Stimulated activated memory B cell treated with anti-CD40 and anti-IgM and Interleukin-4, amounts not matched to agents 10 μg/mL and 1 μg/mL and 100 μg/mL, for 72 hours (primary cell): ENCODE measurements at regions not wholly inside any gene's neighbourhood (a gene's known extent, or its start where the extent isn't known, plus 50 kb on each side); places are given as distances from the start of the nearest gene placed in this dataset.
"Not testable (repeated sequence)": the region's sequence is repeated elsewhere in the genome, so short reads cannot be mapped to it uniquely, and the experiment has no call there.

Experiments
- ATAC-seq: fragments of 150-1000 bp; cut with Tn5 transposase; 2 replicates; pipeline ENCODE4 v1.10.0; 2021
- H3K27ac Mint-ChIP-seq: one replicate; pipeline ENCODE4 v1.8.0; 2022; ENCODE audit warnings: mild to moderate bottlenecking, mixed read lengths
- H3K27me3 Mint-ChIP-seq: one replicate; pipeline ENCODE4 v1.8.0; 2022; ENCODE audit warnings: mixed read lengths
- H3K36me3 Mint-ChIP-seq: one replicate; pipeline ENCODE4 v1.8.0; 2022; ENCODE audit warnings: mixed read lengths
- H3K4me1 Mint-ChIP-seq: one replicate; pipeline ENCODE4 v1.8.0; 2022; ENCODE audit warnings: mixed read lengths
- H3K4me3 Mint-ChIP-seq: one replicate; pipeline ENCODE4 v1.8.0; 2022; ENCODE audit warnings: mild to moderate bottlenecking, moderate library complexity, mixed read lengths
- H3K9me3 Mint-ChIP-seq: one replicate; pipeline ENCODE4 v1.8.0; 2022; ENCODE audit warnings: mixed read lengths

GRCh38 chr18:56505971-56506370 lies 132.4 kb downstream of the TXNL1 start:
- H3K27me3 Mint-ChIP-seq, result no peaks in the 10 kb centered on the region
- H3K4me3 Mint-ChIP-seq, result no peak overlapping the region
- no peaks in the 10 kb centered on the region for H3K4me1 Mint-ChIP-seq
- H3K36me3 Mint-ChIP-seq, result no peaks in the 10 kb centered on the region
- H3K9me3 Mint-ChIP-seq, result no peaks in the 10 kb centered on the region
- ATAC-seq, result no peak
- no peak overlapping the region for H3K27ac Mint-ChIP-seq

DNA sequence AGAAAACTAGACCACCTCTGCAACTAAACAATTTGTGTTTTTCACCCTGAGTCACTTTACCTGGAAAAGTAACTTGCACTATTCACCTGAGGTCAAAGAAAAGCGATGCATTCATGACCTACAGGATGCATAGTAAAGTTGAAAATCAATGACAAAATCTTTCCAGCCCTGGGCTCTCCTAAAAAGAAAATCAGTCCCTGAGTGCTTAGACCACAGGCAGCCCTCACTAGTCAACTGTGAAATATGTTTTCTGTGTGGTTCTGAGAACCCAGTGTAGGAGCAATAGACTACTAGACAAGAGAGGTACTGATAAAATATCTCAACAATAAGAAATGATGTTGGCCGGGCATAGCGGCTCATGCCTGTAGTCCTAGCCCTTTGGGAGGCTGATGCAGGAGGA lies 133.1 kb downstream of the TXNL1 start:
- Mint-ChIP-seq H3K4me3 (no peak overlapping the region), H3K4me1 (no peaks in the 10 kb centered on the region), H3K27ac (no peak overlapping the region), H3K9me3 (no peaks in the 10 kb centered on the region), H3K36me3 (no peaks in the 10 kb centered on the region), H3K27me3 (no peaks in the 10 kb centered on the region)
- ATAC-seq, result no peak

- no peak for ATAC-seq
- Mint-ChIP-seq H3K27me3 (no peaks in the 10 kb centered on the region), H3K4me3 (no peak overlapping the region), H3K36me3 (no peaks in the 10 kb centered on the region), H3K9me3 (no peaks in the 10 kb centered on the region), H3K4me1 (no peaks in the 10 kb centered on the region), H3K27ac (no peak overlapping the region)
Measured at GRCh38 chr18:56501896-56502295, 136.5 kb downstream of the TXNL1 start.

GRCh38 chr18:56495884-56496283 lies 142.5 kb downstream of the TXNL1 start:
- Mint-ChIP-seq H3K27me3 (peaks cover 22% of the 10 kb centered on the region), H3K4me1 (no peaks in the 10 kb centered on the region), H3K36me3 (no peaks in the 10 kb centered on the region), H3K9me3 (peaks cover 2% of the 10 kb centered on the region), H3K27ac (no peak overlapping the region), H3K4me3 (no peak overlapping the region)
- ATAC-seq, result no peak

DNA sequence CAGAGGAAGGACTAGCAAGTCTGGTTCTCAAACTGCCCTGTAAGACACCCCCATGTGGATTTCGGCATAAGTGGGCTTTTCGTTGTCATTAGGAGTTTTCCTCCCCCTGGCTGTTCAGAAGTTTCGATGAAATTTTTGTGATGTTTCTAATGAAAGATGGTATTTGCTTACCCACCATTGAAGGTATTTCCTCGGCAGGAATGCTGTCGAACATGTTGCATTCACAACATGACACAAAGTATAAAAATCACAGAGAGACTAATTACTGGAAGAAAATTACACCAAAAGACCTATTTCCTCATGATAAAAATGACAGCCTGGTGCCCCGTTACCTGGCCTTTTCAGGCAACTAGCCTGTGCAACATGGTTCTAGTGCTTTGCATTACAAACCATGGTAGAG lies 144.9 kb downstream of the TXNL1 start:
- Mint-ChIP-seq H3K4me3 (no peak overlapping the region), H3K27ac (no peak overlapping the region), H3K4me1 (no peaks in the 10 kb centered on the region), H3K27me3 (peaks cover 22% of the 10 kb centered on the region), H3K36me3 (no peaks in the 10 kb centered on the region), H3K9me3 (peaks cover 2% of the 10 kb centered on the region)
- no peak for ATAC-seq

GRCh38 chr18:56492136-56492535 lies 146.3 kb downstream of the TXNL1 start:
- H3K4me3 Mint-ChIP-seq, result no peak overlapping the region
- no peak overlapping the region for H3K27ac Mint-ChIP-seq
- H3K4me1 Mint-ChIP-seq, result no peaks in the 10 kb centered on the region
- H3K27me3 Mint-ChIP-seq, result peaks cover 22% of the 10 kb centered on the region
- H3K9me3 Mint-ChIP-seq, result peaks cover 2% of the 10 kb centered on the region
- ATAC-seq, result no peak
- no peaks in the 10 kb centered on the region for H3K36me3 Mint-ChIP-seq

- Mint-ChIP-seq H3K27ac (no peak overlapping the region), H3K9me3 (no peaks in the 10 kb centered on the region), H3K4me1 (no peaks in the 10 kb centered on the region), H3K27me3 (peaks cover 14% of the 10 kb centered on the region), H3K36me3 (no peaks in the 10 kb centered on the region), H3K4me3 (no peak overlapping the region)
- no peak for ATAC-seq
Measured at GRCh38 chr18:56490942-56491341, 147.4 kb downstream of the TXNL1 start.

DNA sequence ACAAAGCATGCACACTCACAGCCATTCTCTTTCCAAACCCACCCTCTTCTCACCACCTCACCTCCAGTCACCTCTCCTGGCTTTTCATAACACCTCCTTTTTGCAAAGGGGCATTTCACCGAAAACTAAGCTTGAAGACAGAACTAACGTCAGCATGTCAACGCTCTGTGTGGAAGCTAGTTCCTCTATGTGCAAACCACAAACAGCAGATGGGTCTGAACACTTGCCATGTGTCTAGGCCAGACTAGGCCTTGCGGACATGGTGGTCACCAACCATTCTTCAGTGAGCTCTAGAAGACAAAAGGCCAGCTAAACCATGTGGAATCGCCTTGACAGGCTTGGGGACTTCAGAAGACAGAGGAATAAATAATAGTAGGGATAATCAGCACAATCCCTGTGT lies 148.5 kb downstream of the TXNL1 start:
- no peaks in the 10 kb centered on the region for H3K36me3 Mint-ChIP-seq
- peak; percentile 39 for ATAC-seq
- H3K9me3 Mint-ChIP-seq, result no peaks in the 10 kb centered on the region
- no peak overlapping the region for H3K4me3 Mint-ChIP-seq
- H3K27ac Mint-ChIP-seq, result no peak overlapping the region
- peaks cover 12% of the 10 kb centered on the region for H3K27me3 Mint-ChIP-seq
- H3K4me1 Mint-ChIP-seq, result no peaks in the 10 kb centered on the region

GRCh38 chr18:56488739-56489138 lies 149.7 kb downstream of the TXNL1 start:
- Mint-ChIP-seq H3K9me3 (no peaks in the 10 kb centered on the region), H3K4me3 (no peak overlapping the region), H3K36me3 (no peaks in the 10 kb centered on the region), H3K27me3 (no peaks in the 10 kb centered on the region), H3K27ac (no peak overlapping the region), H3K4me1 (no peaks in the 10 kb centered on the region)
- no peak for ATAC-seq

- no peak overlapping the region for H3K4me3 Mint-ChIP-seq
- no peak for ATAC-seq
- no peaks in the 10 kb centered on the region for H3K27me3 Mint-ChIP-seq
- H3K27ac Mint-ChIP-seq, result no peak overlapping the region
- no peaks in the 10 kb centered on the region for H3K9me3 Mint-ChIP-seq
- H3K36me3 Mint-ChIP-seq, result no peaks in the 10 kb centered on the region
- H3K4me1 Mint-ChIP-seq, result no peaks in the 10 kb centered on the region
Measured at GRCh38 chr18:56487801-56488200, 150.6 kb downstream of the TXNL1 start.

DNA sequence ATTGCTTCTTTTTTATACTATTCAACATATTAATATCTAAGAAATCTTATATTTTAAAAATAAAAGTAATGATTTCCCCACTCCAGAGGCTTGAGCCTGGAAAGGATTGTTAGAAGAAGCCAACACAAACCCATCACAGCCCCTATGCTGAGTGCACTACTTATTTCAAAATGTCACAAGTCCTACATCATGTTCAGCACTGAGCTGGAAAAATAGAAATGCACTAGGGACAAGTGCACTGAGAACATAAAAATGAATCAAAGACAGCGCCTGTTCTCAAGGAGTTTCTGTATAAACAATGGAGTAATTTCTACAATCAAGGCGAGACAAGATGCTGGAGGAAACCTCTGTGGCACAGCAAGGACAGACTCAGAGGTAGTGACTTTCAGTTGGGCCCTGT lies 155.0 kb downstream of the TXNL1 start:
- H3K9me3 Mint-ChIP-seq, result no peaks in the 10 kb centered on the region
- H3K4me1 Mint-ChIP-seq, result no peaks in the 10 kb centered on the region
- no peak for ATAC-seq

DNA sequence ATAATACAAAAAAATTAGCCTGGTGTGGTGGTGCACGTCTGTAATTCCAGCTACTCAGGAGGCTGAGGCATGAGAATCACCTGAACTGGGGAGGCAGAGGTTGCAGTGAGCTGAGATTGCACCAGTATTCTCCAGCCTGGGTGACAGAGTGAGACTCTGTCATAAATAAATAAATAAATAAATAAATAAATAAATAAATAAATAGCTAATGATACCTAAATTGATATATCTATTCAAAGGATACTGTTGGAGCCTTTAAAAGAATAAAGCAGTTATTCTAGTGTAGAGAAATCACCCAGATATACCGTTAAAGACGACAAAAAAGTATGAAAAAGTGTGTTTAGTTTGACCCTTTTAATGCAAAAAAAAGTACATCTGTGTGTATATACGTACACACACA lies 155.6 kb downstream of the TXNL1 start:
- not testable (repeated sequence) for H3K4me1 Mint-ChIP-seq, H3K9me3 Mint-ChIP-seq, H3K27ac Mint-ChIP-seq, ATAC-seq, H3K36me3 Mint-ChIP-seq, H3K4me3 Mint-ChIP-seq
- peaks cover 13% of the 10 kb centered on the region for H3K27me3 Mint-ChIP-seq

More for the DNA sequence above, 155.0 kb downstream of the TXNL1 start:
- H3K4me3 Mint-ChIP-seq, result no peak overlapping the region
- no peak overlapping the region for H3K27ac Mint-ChIP-seq
- no peaks in the 10 kb centered on the region for H3K36me3 Mint-ChIP-seq
- peaks cover 13% of the 10 kb centered on the region for H3K27me3 Mint-ChIP-seq

GRCh38 chr18:56481751-56482150 lies 156.6 kb downstream of the TXNL1 start:
- Mint-ChIP-seq H3K36me3 (no peaks in the 10 kb centered on the region), H3K27ac (no peak overlapping the region), H3K4me3 (no peak overlapping the region), H3K27me3 (peaks cover 13% of the 10 kb centered on the region), H3K9me3 (no peaks in the 10 kb centered on the region), H3K4me1 (no peaks in the 10 kb centered on the region)
- ATAC-seq, result no peak

DNA sequence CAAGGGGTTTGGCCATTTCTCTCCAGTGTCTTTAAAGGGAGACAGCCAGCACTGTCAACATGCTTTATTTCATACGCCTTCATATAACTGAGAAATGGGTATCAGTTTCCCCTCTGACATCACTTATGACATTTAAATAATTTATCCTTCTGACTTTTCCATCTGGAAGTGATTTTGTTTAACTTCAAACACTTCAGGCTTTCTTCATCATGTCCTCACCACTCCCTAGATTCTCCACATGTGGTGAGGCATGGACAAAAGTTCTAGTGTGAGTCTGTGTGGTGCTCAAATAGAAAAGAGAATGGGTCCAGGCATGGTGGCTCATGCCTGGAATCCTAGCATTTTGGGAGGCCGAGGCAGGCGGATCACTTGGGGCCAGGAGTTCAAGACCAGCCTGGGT lies 158.6 kb downstream of the TXNL1 start:
- no peak for ATAC-seq
- Mint-ChIP-seq H3K9me3 (no peaks in the 10 kb centered on the region), H3K27me3 (peaks cover 13% of the 10 kb centered on the region), H3K4me1 (no peaks in the 10 kb centered on the region), H3K27ac (no peak overlapping the region), H3K36me3 (no peaks in the 10 kb centered on the region), H3K4me3 (no peak overlapping the region)

- H3K27ac Mint-ChIP-seq, result no peak overlapping the region
- H3K36me3 Mint-ChIP-seq, result no peaks in the 10 kb centered on the region
- H3K27me3 Mint-ChIP-seq, result peaks cover 5% of the 10 kb centered on the region
- ATAC-seq, result no peak
- no peak overlapping the region for H3K4me3 Mint-ChIP-seq
- peaks cover 5% of the 10 kb centered on the region for H3K9me3 Mint-ChIP-seq
- no peaks in the 10 kb centered on the region for H3K4me1 Mint-ChIP-seq
Measured at GRCh38 chr18:56475250-56475649, 163.1 kb downstream of the TXNL1 start.

- Mint-ChIP-seq H3K36me3 (no peaks in the 10 kb centered on the region), H3K9me3 (peaks cover 5% of the 10 kb centered on the region)
Measured at GRCh38 chr18:56473400-56474024, 164.9 kb downstream of the TXNL1 start.

More at GRCh38 chr18:56473400-56474024, 164.9 kb downstream of the TXNL1 start:
- ATAC-seq, result no peak
- no peak overlapping the region for H3K27ac Mint-ChIP-seq
- H3K27me3 Mint-ChIP-seq, result no peaks in the 10 kb centered on the region
- no peak overlapping the region for H3K4me3 Mint-ChIP-seq
- no peaks in the 10 kb centered on the region for H3K4me1 Mint-ChIP-seq
